Brain microvascular endothelial cell (primary cell): ENCODE measurements at regions not wholly inside any gene's neighbourhood (a gene's known extent, or its start where the extent isn't known, plus 50 kb on each side); places are given as distances from the start of the nearest gene placed in this dataset.
"Not testable (repeated sequence)": the region's sequence is repeated elsewhere in the genome, so short reads cannot be mapped to it uniquely, and the experiment has no call there.

Experiments
- DNase-seq: peaks from one replicate; pipeline ENCODE4 v3.0.0-alpha.2; 2020
- H3K27ac ChIP-seq: fragments of 250-450 bp; sonication (Bioruptor Pico); 2 replicates; pipeline ENCODE4 v1.5.1; 2020; ENCODE audit warnings: mild to moderate bottlenecking, moderate library complexity
- H3K27me3 ChIP-seq: fragments of 250-450 bp; sonication (Bioruptor Pico); replicated peaks from 2 replicates; pipeline ENCODE4 v1.5.1; 2020; ENCODE audit warnings: mild to moderate bottlenecking
- H3K36me3 ChIP-seq: fragments of 250-450 bp; sonication (Bioruptor Pico); replicated peaks from 2 replicates; pipeline ENCODE4 v1.5.1; 2020; ENCODE audit warnings: mild to moderate bottlenecking
- H3K4me3 ChIP-seq: 2 replicates; pipeline ENCODE4 v1.5.1; 2011; ENCODE audit warnings: low read depth, mild to moderate bottlenecking, control low read depth, low read length, moderate library complexity
- in situ Hi-C: cut with HindIII; loops from 2 replicates; pipeline ENCODE4 v1.10.0; 2017; ENCODE audit warnings: low sequenced_read_pairs, low pct_ligation_motif_present
- TF ChIP-seq, protein P1 (sequence below): IDR thresholded peaks from 2 replicates; pipeline ENCODE4 v1.5.1; 2011; ENCODE audit warnings: low read depth, mild to moderate bottlenecking, moderate library complexity, low read length, control low read depth, inconsistent platforms; ENCODE audit errors: missing control alignments

DNA sequence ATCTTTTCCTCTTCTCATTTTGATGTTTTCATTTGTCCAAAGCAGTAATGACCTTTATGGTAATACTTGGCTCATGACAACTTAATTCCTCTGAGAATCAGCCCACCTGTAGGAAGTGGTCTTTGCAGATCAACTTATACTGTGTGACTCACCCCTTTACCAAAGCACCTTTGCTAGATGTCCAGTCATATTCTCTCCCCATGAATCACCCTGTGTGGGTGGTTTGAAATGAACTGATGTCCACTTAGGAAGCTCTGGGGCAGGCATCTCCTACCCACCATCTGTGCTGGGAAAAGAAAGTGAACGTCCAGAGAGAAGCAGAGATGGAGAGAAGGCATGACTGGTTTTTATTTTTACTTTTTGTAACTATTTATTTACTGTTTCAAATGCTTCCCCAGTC, 410.3 kb downstream of the KIF20B start:
- Histone ChIP-seq H3K27me3 (no peaks in the 10 kb centered on the region), H3K36me3 (no peaks in the 10 kb centered on the region), H3K4me3 (no peak overlapping the region), H3K27ac (no peak overlapping the region)
- TF ChIP-seq, protein P1, sequence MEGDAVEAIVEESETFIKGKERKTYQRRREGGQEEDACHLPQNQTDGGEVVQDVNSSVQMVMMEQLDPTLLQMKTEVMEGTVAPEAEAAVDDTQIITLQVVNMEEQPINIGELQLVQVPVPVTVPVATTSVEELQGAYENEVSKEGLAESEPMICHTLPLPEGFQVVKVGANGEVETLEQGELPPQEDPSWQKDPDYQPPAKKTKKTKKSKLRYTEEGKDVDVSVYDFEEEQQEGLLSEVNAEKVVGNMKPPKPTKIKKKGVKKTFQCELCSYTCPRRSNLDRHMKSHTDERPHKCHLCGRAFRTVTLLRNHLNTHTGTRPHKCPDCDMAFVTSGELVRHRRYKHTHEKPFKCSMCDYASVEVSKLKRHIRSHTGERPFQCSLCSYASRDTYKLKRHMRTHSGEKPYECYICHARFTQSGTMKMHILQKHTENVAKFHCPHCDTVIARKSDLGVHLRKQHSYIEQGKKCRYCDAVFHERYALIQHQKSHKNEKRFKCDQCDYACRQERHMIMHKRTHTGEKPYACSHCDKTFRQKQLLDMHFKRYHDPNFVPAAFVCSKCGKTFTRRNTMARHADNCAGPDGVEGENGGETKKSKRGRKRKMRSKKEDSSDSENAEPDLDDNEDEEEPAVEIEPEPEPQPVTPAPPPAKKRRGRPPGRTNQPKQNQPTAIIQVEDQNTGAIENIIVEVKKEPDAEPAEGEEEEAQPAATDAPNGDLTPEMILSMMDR, result no peak
- DNase-seq, result peak; percentile 38
- in situ Hi-C loops, result no loop called here

DNA sequence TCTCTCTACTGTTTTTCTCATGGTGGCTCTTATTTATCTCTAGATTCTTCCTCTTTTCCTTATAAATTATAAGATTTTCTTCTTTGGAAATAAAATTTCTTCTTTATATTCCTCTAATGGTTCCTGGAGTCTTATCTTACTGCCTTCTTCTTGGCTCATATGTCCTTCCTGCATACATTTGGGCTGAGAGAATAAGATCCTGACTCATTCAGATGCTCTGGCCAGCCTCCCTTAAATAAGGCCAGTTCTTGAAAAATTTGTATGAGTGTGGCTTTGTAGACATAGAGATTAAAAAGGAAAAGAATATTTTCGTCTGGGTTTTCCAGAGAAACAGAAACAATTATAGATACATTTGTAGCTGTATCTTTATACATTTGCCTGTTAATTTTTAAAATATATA, 411.3 kb downstream of the KIF20B start:
- in situ Hi-C loops, result no loop called here

DNA sequence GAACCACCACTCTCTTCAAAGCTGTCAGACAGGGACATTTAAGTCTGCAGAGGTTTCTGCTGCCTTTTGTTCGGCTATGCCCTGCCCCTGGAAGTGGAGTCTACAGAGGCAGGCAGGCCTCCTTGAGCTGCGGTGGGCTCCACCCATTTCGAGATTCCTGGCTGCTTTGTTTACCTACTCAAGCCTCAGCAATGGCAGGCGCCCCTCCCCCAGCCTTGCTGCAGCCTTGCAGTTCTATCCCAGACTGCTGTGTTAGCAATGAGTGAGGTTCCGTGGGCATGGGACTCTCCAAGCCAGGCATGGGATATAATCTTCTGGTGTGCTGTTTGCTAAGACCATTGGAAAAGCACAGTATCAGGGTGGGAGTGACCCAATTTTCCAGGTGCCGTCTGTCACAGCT, 417.2 kb downstream of the KIF20B start:
- H3K4me3 ChIP-seq, H3K36me3 ChIP-seq, DNase-seq, H3K27me3 ChIP-seq, in situ Hi-C loops, H3K27ac ChIP-seq: not testable (repeated sequence)

More for the DNA sequence above, 411.3 kb downstream of the KIF20B start:
- no peak overlapping the region for H3K4me3 ChIP-seq
- no peaks in the 10 kb centered on the region for H3K36me3 ChIP-seq
- peak; percentile 62 for DNase-seq
- TF ChIP-seq, protein P1, result no peak
- no peaks in the 10 kb centered on the region for H3K27me3 ChIP-seq
- no peak overlapping the region for H3K27ac ChIP-seq

DNA sequence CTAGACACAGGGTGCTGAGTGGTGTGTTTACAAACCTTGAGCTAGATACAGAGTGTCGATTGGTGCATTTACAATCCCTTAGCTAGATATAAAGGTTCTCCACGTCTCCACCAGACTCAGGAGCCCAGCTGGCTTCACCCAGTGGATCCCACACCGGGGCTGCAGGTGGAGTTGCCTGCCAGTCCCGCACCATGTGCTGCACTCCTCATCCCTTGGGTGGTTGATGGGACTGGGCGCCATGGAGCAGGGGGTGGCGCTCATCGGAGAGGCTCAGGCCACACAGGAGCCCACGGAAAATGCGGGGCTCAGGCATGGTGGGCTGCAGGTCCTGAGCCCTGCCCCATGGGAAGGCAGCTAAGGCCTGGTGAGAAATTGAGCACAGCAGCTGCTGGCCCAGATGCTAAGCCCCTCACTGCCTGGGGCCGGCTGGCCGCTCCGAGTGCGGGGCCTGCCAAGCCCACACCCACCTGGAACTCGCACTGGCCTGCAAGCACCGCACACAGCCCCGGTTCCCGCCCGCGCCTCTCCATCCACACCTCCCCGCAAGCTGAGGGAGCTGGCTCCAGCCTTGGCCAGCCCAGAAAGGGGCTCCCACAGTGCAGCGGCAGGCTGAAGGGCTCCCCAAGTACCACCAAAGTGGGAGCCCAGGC, 418.4 kb downstream of the KIF20B start:
- H3K4me3 ChIP-seq, H3K27me3 ChIP-seq, in situ Hi-C loops, H3K36me3 ChIP-seq, H3K27ac ChIP-seq, DNase-seq: not testable (repeated sequence)

DNA sequence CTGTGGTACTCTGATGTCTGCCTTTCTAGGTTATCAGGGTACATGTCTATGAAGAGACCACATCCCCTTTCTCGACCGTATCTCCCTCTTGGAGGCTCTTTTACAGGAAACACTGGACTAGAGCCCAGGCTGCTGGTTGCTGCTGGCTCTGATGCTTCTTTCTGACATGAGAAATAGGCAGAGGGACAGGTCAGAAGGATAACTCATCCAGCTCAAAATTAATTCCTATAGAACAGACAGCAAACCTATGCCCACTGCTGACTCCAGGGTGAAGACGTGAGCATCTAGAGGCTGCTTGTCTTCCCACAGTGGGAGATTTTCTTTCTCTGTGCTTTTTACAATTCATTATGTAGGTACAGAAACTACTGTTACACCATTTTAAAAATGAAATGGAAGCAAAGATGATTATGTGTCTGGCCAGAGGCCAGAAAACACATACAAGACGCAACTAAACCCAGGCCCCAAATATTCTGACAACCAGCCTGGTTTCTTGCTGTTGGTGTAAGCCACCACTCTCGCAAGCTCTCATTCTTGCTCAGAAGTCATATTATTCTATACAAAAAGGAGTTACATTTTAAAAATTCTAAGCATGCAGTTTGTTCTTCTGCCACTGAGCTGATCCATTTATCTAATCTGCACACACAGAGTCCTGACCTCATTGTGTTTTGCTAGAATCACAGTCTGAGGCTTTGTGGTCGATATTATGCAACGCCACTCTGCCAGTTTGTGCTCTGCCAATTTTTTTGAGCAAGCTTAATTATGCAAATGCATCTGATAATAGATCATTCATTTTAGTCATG, 424.3 kb downstream of the KIF20B start:
- peak; percentile 34 for DNase-seq
- H3K27ac ChIP-seq, result no peak overlapping the region
- H3K36me3 ChIP-seq, result no peaks in the 10 kb centered on the region
- in situ Hi-C loops, result no loop called here
- H3K4me3 ChIP-seq, result no peak overlapping the region
- TF ChIP-seq, protein P1, result no peak
- no peaks in the 10 kb centered on the region for H3K27me3 ChIP-seq

DNA sequence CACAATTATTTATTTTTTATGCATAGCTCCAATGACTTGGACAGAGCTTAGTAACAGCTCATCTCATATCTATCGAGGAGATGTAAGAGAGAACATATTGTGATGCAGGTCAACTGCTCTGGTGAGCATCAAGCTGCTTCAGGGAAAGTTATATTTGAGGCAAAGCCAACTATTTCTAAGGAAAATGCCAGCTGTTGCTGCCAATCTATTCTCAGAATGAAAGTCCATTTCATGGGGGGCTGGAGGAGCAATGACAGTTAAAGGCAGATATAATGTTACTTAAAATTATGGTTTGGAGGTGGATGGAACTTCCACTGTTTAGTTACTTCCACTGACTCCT, 424.8 kb downstream of the KIF20B start:
- H3K27ac ChIP-seq, result no peak overlapping the region
- H3K4me3 ChIP-seq, result no peak overlapping the region
- in situ Hi-C loops, result no loop called here
- TF ChIP-seq, protein P1, result no peak
- no peaks in the 10 kb centered on the region for H3K36me3 ChIP-seq
- DNase-seq, result no peak
- no peaks in the 10 kb centered on the region for H3K27me3 ChIP-seq
